ENCODE measurements at regions not wholly inside any gene's neighbourhood (a gene's known extent, or its start where the extent isn't known, plus 50 kb on each side); places are given as distances from the start of the nearest gene placed in this dataset.
"Not testable (repeated sequence)": the region's sequence is repeated elsewhere in the genome, so short reads cannot be mapped to it uniquely, and the experiment has no call there.

DNA sequence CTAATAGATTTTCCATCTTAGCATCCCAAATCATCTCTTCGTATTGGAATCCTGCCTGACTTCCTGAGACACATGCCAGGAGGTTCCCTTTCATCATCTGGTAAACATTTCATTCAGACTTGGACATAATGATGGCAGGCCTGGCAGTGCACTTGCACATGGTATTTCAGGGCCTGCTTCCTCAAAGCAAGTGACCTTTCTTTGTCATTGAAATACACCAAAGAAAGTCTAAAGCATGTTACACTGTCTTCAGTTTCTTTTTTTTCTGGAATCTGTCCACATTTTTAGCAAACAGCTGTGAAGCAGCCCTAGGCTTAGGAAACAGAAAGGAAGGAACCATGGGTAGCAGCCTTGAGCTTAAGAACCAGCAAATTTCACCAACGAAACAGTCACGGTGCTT lies 205.9 kb upstream of the VCX start:
- no peak for ATAC-seq (ENCODE audit: low read depth)
- no peak for TF ChIP-seq CTCF (IDR thresholded peaks at IDR 0.05; ENCODE audit: poor library complexity, severe bottlenecking)
- no peak overlapping the region for H3K27ac ChIP-seq (ENCODE audit: poor library complexity, severe bottlenecking)

GRCh38 chrX:7635604-7636003 lies 207.4 kb upstream of the VCX start:
- Histone ChIP-seq H3K4me1 (ENCODE audit: insufficient read depth, poor library complexity, severe bottlenecking) (no peaks in the 10 kb centered on the region), H3K36me3 (ENCODE audit: low read depth) (no peaks in the 10 kb centered on the region), H3K4me3 (ENCODE audit: severe bottlenecking) (no peak overlapping the region), H3K27ac (ENCODE audit: poor library complexity, severe bottlenecking) (no peak overlapping the region), H3K27me3 (ENCODE audit: insufficient read depth, poor library complexity, severe bottlenecking) (no peaks in the 10 kb centered on the region), H3K9me3 (ENCODE audit: severe bottlenecking) (no peaks in the 10 kb centered on the region)
- ATAC-seq (ENCODE audit: low read depth) (no peak), DNase-seq (ENCODE audit: low spot score) (no peak)
- no peak for TF ChIP-seq CTCF (IDR thresholded peaks at IDR 0.05; ENCODE audit: poor library complexity, severe bottlenecking)

More for the DNA sequence above, 205.9 kb upstream of the VCX start:
- no peaks in the 10 kb centered on the region for H3K36me3 ChIP-seq (ENCODE audit: low read depth)
- no peaks in the 10 kb centered on the region for H3K27me3 ChIP-seq (ENCODE audit: insufficient read depth, poor library complexity, severe bottlenecking)
- no peaks in the 10 kb centered on the region for H3K9me3 ChIP-seq (ENCODE audit: severe bottlenecking)
- H3K4me3 ChIP-seq (ENCODE audit: severe bottlenecking), result no peak overlapping the region
- no peaks in the 10 kb centered on the region for H3K4me1 ChIP-seq (ENCODE audit: insufficient read depth, poor library complexity, severe bottlenecking)
- no peak for DNase-seq (ENCODE audit: low spot score)

- ATAC-seq (ENCODE audit: low read depth) (no peak), DNase-seq (ENCODE audit: low spot score) (no peak)
- no peak for TF ChIP-seq CTCF (IDR thresholded peaks at IDR 0.05; ENCODE audit: poor library complexity, severe bottlenecking)
- Histone ChIP-seq H3K4me3 (ENCODE audit: severe bottlenecking) (no peak overlapping the region), H3K9me3 (ENCODE audit: severe bottlenecking) (no peaks in the 10 kb centered on the region), H3K36me3 (ENCODE audit: low read depth) (no peaks in the 10 kb centered on the region), H3K4me1 (ENCODE audit: insufficient read depth, poor library complexity, severe bottlenecking) (no peaks in the 10 kb centered on the region), H3K27ac (ENCODE audit: poor library complexity, severe bottlenecking) (no peak overlapping the region), H3K27me3 (ENCODE audit: insufficient read depth, poor library complexity, severe bottlenecking) (no peaks in the 10 kb centered on the region)
Observed at GRCh38 chrX:7620560-7620959, 222.4 kb upstream of the VCX start.

DNA sequence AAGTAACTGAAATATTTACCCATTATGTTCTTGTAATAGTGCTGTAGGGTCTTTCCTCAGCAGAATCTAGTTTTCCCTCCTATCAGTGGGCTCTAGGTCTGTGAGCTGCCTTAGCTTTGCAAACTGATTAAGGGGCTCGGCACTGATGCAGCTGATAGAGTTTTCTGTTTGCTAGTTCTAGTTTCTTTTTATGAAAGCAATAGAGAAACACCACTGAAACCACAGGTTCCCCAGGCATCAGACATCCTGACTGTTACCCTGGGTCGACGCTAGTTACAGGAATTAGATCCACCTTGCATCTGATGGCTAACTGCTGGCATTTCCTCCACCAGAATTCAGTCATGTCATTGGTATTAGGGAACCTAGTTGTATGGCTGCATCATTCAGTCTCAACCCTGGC lies 225.0 kb upstream of the VCX start:
- no peak for DNase-seq (ENCODE audit: low spot score)
- no peak overlapping the region for H3K4me3 ChIP-seq (ENCODE audit: severe bottlenecking)
- no peaks in the 10 kb centered on the region for H3K9me3 ChIP-seq (ENCODE audit: severe bottlenecking)
- no peaks in the 10 kb centered on the region for H3K36me3 ChIP-seq (ENCODE audit: low read depth)
- H3K27ac ChIP-seq (ENCODE audit: poor library complexity, severe bottlenecking), result no peak overlapping the region
- H3K27me3 ChIP-seq (ENCODE audit: insufficient read depth, poor library complexity, severe bottlenecking), result no peaks in the 10 kb centered on the region
- ATAC-seq (ENCODE audit: low read depth), result no peak
- no peak for TF ChIP-seq CTCF (IDR thresholded peaks at IDR 0.05; ENCODE audit: poor library complexity, severe bottlenecking)
- no peaks in the 10 kb centered on the region for H3K4me1 ChIP-seq (ENCODE audit: insufficient read depth, poor library complexity, severe bottlenecking)

DNA sequence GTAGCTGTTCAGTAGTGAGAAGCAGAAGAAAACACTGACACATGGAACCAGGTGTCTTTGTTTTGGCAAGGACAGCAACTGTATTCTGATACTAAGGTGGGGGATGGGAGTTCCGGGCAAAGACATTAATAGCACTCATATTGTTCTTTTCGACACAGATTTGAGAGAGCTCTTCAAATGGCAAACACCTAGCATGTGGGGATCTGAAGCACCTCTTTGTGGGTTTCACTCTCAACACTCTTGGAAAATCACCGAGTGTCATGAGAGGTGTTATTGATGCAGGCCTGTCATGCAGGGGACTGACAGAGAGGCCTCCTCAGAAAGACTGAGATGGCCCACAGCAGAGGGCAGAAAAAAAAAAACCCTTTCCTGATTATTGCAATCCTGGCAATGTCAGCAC lies 228.4 kb upstream of the VCX start:
- Histone ChIP-seq H3K4me3 (ENCODE audit: severe bottlenecking) (no peak overlapping the region), H3K9me3 (ENCODE audit: severe bottlenecking) (no peaks in the 10 kb centered on the region), H3K36me3 (ENCODE audit: low read depth) (no peaks in the 10 kb centered on the region), H3K4me1 (ENCODE audit: insufficient read depth, poor library complexity, severe bottlenecking) (no peaks in the 10 kb centered on the region), H3K27ac (ENCODE audit: poor library complexity, severe bottlenecking) (no peak overlapping the region), H3K27me3 (ENCODE audit: insufficient read depth, poor library complexity, severe bottlenecking) (no peaks in the 10 kb centered on the region)
- TF ChIP-seq CTCF (IDR thresholded peaks at IDR 0.05; ENCODE audit: poor library complexity, severe bottlenecking), result no peak
- DNase-seq (ENCODE audit: low spot score) (no peak), ATAC-seq (ENCODE audit: low read depth) (no peak)

GRCh38 chrX:7608625-7609024 lies 234.3 kb upstream of the VCX start:
- DNase-seq (ENCODE audit: low spot score); ATAC-seq (ENCODE audit: low read depth); H3K27me3 ChIP-seq (ENCODE audit: insufficient read depth, poor library complexity, severe bottlenecking); H3K4me3 ChIP-seq (ENCODE audit: severe bottlenecking); H3K9me3 ChIP-seq (ENCODE audit: severe bottlenecking); H3K36me3 ChIP-seq (ENCODE audit: low read depth); H3K4me1 ChIP-seq (ENCODE audit: insufficient read depth, poor library complexity, severe bottlenecking); H3K27ac ChIP-seq (ENCODE audit: poor library complexity, severe bottlenecking): not testable (repeated sequence)

All from RWPE2 (cell line).